Astrocyte (in vitro differentiated cells and primary cell): ENCODE measurements at regions not wholly inside any gene's neighbourhood (a gene's known extent, or its start where the extent isn't known, plus 50 kb on each side); places are given as distances from the start of the nearest gene placed in this dataset.

Experiments used
- EZH2 ChIP-seq: IDR thresholded peaks from 2 replicates; pipeline ENCODE4 v1.6.1; 2012; ENCODE audit warnings: mild to moderate bottlenecking, low read length, inconsistent platforms; ENCODE audit not compliant: insufficient read depth
- TF ChIP-seq, protein P1 (sequence below): IDR thresholded peaks from 2 replicates; pipeline ENCODE4 v1.5.1; 2011; ENCODE audit warnings: low read depth, mild to moderate bottlenecking, inconsistent platforms, low read length, moderate library complexity; ENCODE audit not compliant: insufficient read depth

DNA sequence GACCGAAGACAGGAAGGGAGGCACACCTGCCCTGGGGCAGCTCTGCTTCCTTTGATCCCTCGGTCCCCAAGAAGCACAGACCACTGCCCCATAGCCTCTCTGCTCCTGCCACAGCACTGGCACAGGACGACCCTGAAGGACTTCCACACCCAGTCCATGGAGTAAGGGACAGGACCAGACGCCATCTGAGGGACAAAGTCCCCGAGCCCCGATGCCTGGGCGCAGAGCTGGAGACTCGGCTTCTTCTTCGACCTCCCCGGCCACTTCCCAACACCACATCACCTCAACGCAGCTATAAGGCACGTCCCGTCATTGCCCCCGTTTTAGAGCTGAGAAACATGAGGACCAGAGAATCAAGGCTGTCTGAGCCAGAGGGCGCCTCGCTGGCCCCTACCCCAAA, 310.5 kb downstream of the BRD1 start:
- TF ChIP-seq, protein P1, sequence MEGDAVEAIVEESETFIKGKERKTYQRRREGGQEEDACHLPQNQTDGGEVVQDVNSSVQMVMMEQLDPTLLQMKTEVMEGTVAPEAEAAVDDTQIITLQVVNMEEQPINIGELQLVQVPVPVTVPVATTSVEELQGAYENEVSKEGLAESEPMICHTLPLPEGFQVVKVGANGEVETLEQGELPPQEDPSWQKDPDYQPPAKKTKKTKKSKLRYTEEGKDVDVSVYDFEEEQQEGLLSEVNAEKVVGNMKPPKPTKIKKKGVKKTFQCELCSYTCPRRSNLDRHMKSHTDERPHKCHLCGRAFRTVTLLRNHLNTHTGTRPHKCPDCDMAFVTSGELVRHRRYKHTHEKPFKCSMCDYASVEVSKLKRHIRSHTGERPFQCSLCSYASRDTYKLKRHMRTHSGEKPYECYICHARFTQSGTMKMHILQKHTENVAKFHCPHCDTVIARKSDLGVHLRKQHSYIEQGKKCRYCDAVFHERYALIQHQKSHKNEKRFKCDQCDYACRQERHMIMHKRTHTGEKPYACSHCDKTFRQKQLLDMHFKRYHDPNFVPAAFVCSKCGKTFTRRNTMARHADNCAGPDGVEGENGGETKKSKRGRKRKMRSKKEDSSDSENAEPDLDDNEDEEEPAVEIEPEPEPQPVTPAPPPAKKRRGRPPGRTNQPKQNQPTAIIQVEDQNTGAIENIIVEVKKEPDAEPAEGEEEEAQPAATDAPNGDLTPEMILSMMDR = no peak
- no peak for TF ChIP-seq EZH2
